ENCODE measurements at regions not wholly inside any gene's neighbourhood (a gene's known extent, or its start where the extent isn't known, plus 50 kb on each side); places are given as distances from the start of the nearest gene placed in this dataset.

DNA sequence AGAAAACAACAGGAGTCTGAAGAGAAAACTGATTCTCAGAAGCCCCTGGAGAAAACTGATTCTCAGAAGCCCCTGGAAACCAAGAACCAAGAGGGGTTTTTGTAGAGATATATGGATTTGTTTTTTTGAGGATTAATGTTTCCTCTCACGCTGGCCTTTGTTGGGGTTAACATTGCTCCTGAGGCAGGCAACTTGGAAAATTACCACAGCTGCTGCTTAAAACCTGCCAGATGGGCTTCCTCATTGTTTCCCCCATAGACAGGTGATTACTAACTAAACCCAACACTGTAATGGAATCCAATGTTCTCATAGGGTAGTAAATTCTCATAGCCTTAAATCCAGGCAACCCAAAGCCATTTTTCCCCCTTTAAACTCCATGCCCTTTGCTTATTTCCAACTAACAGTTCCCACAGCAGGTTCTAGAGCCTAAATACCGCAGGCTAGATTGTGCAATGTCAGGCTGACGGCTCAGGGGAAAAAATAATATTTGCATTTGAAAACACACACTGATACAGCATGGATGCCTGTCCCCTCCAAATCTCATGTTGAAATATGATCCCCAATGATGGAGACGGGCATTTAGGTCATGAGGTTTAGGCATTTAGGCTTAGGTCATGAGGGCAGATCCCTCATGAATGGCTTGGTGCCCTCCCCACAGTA, 272.3 kb upstream of the PKDCC start:
- no peaks in the 10 kb centered on the region for H3K36me3 ChIP-seq (ENCODE audit: low read depth)
- H3K27me3 ChIP-seq (ENCODE audit: insufficient read depth, poor library complexity, severe bottlenecking) = no peaks in the 10 kb centered on the region
- ATAC-seq (ENCODE audit: low read depth) (no peak), DNase-seq (ENCODE audit: low spot score) (no peak)
- no peak overlapping the region for H3K27ac ChIP-seq (ENCODE audit: poor library complexity, severe bottlenecking)
- no peak overlapping the region for H3K4me3 ChIP-seq (ENCODE audit: severe bottlenecking)
- TF ChIP-seq, protein P1, sequence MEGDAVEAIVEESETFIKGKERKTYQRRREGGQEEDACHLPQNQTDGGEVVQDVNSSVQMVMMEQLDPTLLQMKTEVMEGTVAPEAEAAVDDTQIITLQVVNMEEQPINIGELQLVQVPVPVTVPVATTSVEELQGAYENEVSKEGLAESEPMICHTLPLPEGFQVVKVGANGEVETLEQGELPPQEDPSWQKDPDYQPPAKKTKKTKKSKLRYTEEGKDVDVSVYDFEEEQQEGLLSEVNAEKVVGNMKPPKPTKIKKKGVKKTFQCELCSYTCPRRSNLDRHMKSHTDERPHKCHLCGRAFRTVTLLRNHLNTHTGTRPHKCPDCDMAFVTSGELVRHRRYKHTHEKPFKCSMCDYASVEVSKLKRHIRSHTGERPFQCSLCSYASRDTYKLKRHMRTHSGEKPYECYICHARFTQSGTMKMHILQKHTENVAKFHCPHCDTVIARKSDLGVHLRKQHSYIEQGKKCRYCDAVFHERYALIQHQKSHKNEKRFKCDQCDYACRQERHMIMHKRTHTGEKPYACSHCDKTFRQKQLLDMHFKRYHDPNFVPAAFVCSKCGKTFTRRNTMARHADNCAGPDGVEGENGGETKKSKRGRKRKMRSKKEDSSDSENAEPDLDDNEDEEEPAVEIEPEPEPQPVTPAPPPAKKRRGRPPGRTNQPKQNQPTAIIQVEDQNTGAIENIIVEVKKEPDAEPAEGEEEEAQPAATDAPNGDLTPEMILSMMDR (IDR thresholded peaks at IDR 0.05; ENCODE audit: poor library complexity, severe bottlenecking) = no peak
- H3K9me3 ChIP-seq (ENCODE audit: severe bottlenecking) = no peaks in the 10 kb centered on the region
- H3K4me1 ChIP-seq (ENCODE audit: insufficient read depth, poor library complexity, severe bottlenecking) = no peaks in the 10 kb centered on the region

DNA sequence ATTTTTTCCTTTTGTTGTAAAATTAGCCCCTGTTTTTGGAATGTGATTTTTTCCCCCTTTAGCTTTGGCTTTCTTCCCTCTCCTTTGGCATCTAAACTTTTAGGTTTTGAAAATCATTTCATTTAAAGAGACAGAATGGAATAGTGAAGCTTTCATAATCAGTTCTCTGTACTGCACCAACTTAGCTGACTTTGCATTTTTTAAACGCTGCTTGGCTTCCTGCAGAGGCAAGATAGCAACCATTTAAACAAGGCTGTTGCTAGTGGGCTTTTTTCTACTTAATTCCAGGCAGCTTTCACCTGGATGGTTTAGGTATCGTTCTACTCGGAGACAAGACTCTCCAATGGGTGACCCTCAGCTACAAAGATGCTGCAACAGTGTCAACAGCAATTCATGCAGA, 267.9 kb upstream of the PKDCC start:
- TF ChIP-seq, protein P1 (IDR thresholded peaks at IDR 0.05; ENCODE audit: poor library complexity, severe bottlenecking) = no peak
- ATAC-seq (ENCODE audit: low read depth) = no peak
- Histone ChIP-seq H3K36me3 (ENCODE audit: low read depth) (no peaks in the 10 kb centered on the region), H3K4me1 (ENCODE audit: insufficient read depth, poor library complexity, severe bottlenecking) (no peaks in the 10 kb centered on the region), H3K4me3 (ENCODE audit: severe bottlenecking) (no peak overlapping the region), H3K27me3 (ENCODE audit: insufficient read depth, poor library complexity, severe bottlenecking) (no peaks in the 10 kb centered on the region), H3K27ac (ENCODE audit: poor library complexity, severe bottlenecking) (no peak overlapping the region), H3K9me3 (ENCODE audit: severe bottlenecking) (no peaks in the 10 kb centered on the region)
- no peak for DNase-seq (ENCODE audit: low spot score)

DNA sequence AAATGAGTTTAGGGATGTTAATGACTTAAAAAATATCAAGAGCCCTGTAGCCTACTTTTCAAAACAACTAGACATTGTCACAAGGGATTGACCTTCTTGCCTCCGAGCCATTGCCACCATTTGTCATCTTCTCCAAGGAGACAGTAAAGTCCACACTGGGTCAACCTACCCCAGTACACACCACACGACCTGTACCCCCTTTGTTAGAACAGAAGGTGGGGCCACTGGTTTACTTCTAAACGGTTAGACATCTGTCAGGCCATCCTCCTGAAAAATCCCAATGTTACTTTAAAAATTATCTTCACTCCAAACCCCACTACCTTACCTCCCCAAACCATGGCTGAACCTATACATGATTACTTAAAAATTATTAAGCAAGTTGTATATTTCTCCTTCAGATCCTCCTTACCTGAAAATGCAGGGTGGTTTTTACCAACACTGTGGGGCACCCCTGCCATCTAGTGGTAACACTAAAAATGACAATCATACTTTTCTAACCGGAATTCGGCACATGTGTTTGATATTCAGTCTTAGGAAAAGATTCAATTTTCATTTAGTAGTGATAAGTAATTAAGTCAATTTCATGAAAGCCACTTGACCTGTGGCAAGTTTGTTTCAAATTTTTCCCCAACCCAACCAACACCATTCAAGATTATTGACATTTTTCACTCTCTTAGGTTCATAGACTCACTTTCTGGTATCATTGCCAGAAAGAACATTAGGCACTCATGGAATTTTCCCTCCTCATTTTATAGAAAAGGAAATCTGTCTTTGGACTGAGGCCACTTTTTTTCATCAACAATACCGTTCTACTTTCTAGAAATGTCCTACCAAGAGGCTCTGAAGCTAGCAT, 265.3 kb upstream of the PKDCC start:
- H3K27ac ChIP-seq (ENCODE audit: poor library complexity, severe bottlenecking) = no peak overlapping the region
- no peak for ATAC-seq (ENCODE audit: low read depth)
- no peaks in the 10 kb centered on the region for H3K9me3 ChIP-seq (ENCODE audit: severe bottlenecking)
- no peaks in the 10 kb centered on the region for H3K36me3 ChIP-seq (ENCODE audit: low read depth)
- no peaks in the 10 kb centered on the region for H3K27me3 ChIP-seq (ENCODE audit: insufficient read depth, poor library complexity, severe bottlenecking)
- no peaks in the 10 kb centered on the region for H3K4me1 ChIP-seq (ENCODE audit: insufficient read depth, poor library complexity, severe bottlenecking)
- DNase-seq (ENCODE audit: low spot score) = no peak
- TF ChIP-seq, protein P1 (IDR thresholded peaks at IDR 0.05; ENCODE audit: poor library complexity, severe bottlenecking) = peak; percentile 95
- no peak overlapping the region for H3K4me3 ChIP-seq (ENCODE audit: severe bottlenecking)

DNA sequence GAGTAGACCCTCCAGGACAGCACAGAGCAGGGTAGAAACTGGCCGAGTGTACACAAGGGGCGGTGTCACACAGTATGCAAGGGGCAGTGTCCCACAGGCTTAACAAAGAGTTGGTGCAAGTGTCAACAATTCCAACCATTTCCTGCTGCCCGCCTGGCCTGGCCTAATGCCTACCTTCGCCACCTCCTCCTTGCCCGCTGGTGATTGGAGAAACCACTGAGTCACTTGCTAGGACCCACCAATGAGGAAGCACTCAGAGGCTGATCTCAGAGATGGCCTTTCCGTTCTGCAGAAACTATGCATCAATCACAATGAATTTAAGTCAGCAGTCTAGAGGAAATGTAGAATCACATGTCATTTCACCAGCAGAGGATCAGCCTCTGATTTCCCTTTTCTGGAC, 263.3 kb upstream of the PKDCC start:
- H3K9me3 ChIP-seq (ENCODE audit: severe bottlenecking) = no peaks in the 10 kb centered on the region
- H3K4me1 ChIP-seq (ENCODE audit: insufficient read depth, poor library complexity, severe bottlenecking) = no peaks in the 10 kb centered on the region
- ATAC-seq (ENCODE audit: low read depth) = no peak
- no peak overlapping the region for H3K27ac ChIP-seq (ENCODE audit: poor library complexity, severe bottlenecking)
- no peak overlapping the region for H3K4me3 ChIP-seq (ENCODE audit: severe bottlenecking)
- H3K27me3 ChIP-seq (ENCODE audit: insufficient read depth, poor library complexity, severe bottlenecking) = no peaks in the 10 kb centered on the region
- no peaks in the 10 kb centered on the region for H3K36me3 ChIP-seq (ENCODE audit: low read depth)
- TF ChIP-seq, protein P1 (IDR thresholded peaks at IDR 0.05; ENCODE audit: poor library complexity, severe bottlenecking) = no peak
- DNase-seq (ENCODE audit: low spot score) = peak; percentile 42

Measured in RWPE2 (cell line).